ENCODE measurements at regions not wholly inside any gene's neighbourhood (a gene's known extent, or its start where the extent isn't known, plus 50 kb on each side); places are given as distances from the start of the nearest gene placed in this dataset.

DNA sequence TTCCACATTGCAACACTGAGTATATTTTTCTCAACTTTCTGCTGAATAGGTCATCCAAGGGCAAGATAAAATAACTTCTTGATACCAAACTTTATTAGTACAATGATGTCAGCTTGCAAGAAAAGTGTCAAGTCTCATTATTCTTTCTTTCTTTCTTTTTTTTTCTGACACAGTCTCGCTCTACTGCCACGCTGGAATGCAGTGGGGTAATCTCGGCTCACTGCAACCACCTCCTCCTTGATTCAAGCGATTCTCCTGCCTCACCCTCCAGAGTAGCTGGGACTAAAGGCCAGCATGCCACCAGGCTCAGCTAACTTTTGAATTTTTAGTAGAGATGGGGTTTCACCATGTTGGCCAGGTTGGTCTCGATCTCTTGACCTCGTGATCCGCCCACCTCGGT is 523.4 kb downstream of the FSCB start:
- DNase-seq = no peak

- DNase-seq = no peak
Measured at GRCh38 chr14:43981135-43981768, 525.8 kb downstream of the FSCB start.

DNA sequence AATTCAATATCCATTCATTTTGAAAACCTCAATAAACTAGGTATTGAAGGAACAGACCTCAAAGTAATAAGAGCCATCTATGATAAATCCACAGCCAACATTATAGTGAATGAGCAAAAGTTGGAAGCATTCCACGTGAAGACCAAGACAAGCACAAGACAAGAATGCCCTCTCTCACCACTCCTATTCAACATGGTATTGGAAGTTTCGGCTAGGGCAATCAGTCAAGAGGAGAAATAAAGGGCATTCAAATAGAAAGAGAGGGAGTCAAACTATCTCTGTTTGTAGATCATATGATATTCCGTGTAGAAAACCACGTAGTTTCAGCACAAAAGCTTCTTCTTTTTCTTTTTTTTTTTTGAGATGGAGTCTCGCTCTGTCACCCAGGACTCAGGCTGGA is 550.3 kb downstream of the FSCB start:
- DNase-seq = no peak

DNA sequence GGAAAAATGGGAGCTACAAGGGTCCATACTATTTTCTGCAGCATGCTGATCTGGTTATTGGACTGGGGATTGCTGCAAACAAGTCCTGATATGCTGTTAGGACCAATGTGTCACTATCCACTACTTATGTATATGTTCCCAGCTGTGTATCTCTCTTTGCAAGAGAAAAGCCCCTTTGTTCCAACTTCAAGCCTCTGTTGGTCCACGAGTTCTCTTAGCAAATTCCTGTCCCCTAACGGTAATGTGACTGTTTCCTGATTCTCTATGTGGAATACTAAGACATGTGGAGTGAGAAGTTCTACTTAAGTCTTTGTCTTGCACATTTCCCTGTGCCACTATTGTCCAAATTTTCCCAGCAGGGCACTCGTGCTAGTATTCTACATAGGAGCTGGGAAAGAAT is 557.7 kb downstream of the FSCB start:
- DNase-seq = no peak

DNA sequence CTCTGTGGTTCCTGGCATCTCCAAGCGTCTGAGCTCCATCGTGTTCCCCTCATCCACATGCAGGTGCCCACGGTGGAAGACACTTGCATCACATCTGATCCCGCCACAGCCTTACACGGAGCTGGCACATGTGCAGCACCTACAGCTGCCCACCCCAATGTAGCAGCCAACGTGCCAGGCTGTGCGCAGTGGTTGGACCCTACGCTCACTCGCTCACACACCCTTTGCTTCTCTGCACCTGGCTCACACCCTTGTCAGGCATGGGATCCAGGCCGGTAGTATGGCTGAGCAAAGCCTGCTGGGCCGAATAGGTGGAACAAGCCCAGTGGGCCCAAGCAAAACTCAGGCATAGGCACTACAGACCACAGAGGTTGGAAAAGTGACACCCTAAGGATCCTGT is 567.2 kb downstream of the FSCB start:
- DNase-seq = no peak

DNA sequence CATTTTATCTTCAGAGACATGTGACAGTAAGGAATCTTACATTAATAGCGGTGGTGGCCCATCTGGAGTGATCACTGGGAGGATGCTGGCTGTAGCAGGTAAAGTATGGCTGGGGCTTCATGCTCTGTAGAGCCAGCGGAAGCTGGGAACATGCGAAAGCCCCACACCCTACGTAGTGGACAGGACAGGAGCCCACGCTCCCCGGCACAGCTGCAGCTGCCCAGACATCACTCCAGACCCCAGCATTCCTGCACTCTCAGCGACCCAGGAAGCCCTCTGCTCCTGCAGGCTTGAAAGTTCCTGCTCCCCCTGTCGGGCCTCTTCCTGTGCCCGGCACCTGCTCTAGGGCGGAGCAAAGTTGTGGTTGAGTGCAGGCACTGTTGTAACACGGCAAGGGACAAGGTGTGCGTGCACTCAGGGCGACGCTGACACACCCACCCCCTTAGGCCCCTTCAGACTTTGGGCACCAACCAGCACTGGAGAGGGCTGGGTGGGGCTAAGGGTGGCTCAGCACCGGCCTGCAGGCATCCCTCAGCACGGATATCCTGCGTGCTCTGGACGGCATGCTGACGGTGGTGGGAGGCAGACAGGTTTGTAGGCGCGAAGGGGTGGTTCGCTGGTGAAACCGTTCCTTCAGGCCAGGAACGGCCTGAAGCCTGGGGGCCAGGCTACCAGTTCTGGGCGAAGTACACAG is 568.3 kb downstream of the FSCB start:
- DNase-seq = no peak

DNA sequence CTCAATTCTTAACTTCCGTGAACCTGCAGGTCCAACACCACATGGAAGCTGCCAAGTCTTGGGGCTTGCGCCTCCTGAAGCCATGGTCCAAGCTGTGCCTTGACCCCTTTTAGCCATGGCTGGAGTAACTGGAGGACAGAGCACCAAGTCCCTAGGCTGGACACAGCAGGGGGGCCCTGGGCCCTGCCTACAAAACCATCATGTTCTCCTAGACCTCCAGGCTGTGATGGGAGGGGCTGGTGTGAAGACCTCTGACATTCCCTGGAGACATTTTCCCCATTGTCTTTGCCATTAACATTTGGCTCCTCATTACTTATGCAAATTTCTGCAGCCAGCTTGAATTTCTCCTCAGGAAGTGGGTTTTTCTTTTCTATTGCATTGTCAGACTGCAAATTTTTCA is 570.1 kb downstream of the FSCB start:
- DNase-seq = no peak

GRCh38 chr14:43934102-43934501 is 573.0 kb downstream of the FSCB start:
- DNase-seq = no peak

DNA sequence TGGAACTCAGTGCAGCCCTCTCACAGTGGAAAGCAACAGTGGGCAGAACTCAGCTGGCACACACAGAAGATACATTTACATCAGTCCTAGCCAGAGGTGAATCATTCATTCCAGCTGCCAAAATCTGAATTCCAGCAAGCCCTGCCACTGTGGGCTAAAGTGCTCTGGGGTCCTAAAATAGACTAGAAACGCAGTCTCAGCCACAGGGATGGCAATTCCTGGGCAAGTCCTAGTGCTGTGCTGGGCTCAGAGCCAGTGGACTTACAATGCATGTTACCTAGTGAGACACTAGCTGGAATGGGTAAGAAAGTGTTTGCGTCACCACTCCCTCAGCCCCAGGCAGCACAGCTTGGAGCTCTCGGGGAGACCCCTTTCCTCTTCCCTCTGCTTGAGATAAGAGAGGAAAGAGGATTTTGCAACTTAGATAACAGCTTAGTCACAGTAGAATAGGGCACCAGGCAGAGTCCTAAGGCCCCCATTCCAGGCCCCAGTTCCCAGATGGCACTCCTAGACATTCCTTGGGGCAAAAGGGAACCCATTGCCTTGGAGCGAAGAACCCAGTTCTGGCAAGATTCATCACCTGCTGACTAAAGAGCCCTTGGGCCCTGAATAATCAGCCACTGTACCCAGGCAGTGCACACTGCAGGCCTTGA is 592.9 kb downstream of the FSCB start:
- no peak for DNase-seq

GRCh38 chr14:43903209-43903608 is 603.9 kb downstream of the FSCB start:
- no peak for DNase-seq

GRCh38 chr14:43901911-43902673 is 605.0 kb downstream of the FSCB start:
- DNase-seq = no peak

DNA sequence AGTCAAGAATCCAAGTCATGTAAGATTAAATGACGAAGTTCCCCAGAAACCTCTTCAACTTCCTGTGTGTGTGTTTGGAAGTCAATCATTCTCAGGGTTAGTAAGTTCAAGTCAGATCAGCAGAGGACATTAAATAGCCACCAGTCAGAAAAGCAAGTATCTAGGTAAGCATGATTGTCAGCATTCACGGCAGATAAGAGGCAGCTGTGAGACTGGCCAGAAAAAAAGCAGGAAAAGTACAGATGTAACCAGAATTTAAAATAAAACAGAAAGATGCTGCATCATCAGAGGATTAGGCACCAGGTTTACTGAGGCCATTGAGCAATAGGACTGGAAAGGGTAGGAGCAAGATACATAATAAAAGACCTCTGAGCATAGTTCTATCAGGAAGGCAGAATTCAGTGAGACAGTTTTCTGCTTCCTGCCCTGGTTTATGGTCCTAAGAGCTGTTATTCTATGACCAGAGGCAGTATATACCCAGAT is 606.9 kb downstream of the FSCB start:
- no peak for DNase-seq

- DNase-seq = no peak
Measured at GRCh38 chr14:43898687-43899086, 608.4 kb downstream of the FSCB start.

GRCh38 chr14:43896044-43896443 is 611.0 kb downstream of the FSCB start:
- no peak for DNase-seq

GRCh38 chr14:43894534-43894933 is 612.5 kb downstream of the FSCB start:
- peak; percentile 2 for DNase-seq

DNA sequence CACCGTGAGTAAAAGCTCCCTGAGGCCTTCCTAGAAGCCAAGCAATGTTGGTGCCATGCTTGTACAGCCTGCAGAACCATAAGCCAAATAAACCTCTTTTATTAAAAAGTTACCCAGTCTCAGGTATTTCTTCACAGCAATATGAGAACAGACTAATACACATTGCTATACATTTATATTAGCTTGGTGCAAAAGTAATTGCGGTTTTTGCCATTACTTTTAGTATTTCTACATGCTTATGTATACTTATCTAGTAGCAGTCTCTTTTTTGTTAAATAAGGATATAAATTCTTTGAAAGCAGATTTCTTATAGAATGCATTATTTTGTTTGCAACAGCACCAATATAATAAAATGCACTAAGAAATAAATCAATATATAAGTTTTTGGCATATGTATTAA is 619.6 kb downstream of the FSCB start:
- DNase-seq = no peak

DNA sequence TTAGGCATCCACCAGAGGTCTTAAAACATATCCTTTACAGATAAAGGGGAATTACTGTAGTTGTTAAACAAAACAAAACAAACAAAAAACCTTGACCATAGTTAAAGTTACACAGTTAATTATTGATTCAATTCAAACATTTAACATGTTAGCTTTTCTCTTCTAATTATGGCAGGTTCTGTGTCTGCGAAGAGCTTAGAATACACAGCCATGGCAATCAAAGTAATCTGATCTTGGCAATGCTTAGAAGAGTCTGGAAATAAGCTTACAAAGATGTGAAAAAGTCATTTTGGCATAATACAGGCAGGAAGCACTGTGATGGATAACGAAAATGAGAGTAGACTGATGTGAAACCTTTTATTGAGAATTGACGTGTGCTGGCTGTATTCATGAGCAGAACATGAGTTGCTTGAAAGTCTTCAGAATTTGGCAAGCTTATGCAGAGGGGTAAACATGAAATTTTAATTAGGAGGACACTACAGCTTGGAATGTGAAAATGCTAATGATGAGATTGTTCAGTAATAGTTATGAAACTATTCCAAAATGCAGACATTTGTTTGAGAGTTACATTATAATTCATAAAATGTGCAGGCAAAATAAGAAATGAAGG is 629.6 kb downstream of the FSCB start:
- DNase-seq = no peak

DNA sequence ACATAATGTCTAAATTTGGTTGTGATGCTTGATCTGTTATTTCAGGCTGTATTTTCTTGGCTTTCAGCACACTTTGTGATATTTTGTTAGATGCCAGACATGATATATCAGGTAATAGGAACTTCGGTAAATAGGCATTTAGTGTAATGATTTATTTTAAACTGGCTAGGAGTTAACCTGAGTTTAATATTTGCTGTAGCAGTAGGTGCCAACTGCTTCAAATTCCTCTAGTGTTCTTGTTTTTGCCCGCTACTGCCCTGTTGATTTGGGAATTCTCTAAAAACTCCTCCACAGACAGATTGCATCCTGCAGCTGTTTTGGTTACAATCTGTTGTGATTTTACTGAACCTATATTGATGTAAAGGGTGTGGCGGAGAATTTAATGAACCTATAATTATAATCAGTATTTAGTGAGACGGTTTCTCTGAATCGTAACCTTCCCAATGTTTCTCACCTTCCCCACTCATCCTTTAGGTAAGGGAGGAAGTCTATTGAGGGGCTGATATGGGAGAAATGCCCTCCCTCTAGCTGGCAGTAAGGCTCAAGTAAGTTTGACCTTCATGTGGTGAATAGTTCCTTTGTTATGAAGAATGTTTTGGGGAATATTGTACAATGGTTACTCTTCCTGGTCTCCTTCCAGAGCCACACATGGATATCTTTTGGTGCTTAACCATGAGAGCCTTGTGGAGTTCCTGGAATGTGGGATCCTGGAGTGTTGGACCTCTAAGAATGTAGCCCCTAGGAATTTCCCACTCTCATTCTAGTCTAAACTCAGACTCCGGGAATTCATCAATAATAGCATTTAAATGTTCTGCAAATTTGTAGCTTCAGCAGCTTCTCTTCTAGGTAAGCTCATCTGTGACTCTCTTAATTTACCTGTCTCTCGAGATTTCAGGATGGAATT is 634.1 kb downstream of the FSCB start:
- no peak for DNase-seq

DNA sequence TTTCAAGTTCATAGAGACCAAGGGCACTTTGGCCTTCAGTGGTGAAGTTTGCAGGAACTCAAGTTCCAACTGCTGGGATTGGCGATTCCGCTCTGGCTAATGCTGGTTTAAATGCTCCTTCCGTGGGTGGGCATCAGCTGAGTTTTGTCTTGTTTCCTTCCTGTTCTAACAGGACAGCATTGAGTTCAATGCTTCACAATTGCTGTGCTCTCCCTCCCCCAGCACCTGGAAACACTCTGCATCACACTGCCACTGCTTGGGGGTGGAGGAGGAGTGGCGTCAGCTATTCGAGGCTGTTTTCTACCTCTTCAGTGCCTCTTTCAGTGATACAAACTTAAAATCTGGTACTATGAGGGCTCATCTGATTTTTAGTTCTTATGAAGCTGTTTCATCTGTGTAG is 634.9 kb downstream of the FSCB start:
- no peak for DNase-seq

DNA sequence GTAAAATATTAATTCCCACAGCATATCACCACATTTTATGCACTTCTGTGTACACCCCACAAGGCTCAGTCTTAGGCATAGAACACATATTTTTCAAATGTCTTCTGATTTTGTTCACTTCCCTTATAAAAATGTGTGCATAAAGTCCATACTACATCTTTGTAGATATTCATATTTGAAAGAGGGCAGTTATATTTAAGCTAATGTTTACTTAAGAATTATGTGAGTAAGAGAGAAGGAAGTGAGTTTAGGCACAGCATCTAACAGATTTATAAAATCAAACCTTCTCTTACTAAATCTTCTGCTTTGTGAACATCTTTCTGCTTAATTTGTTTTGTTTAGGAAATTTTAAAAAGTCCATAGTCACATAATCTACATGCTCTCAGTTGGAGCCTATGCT is 648.1 kb downstream of the FSCB start:
- DNase-seq = no peak

- no peak for DNase-seq
Measured at GRCh38 chr14:43855556-43855955, 651.5 kb downstream of the FSCB start.

DNA sequence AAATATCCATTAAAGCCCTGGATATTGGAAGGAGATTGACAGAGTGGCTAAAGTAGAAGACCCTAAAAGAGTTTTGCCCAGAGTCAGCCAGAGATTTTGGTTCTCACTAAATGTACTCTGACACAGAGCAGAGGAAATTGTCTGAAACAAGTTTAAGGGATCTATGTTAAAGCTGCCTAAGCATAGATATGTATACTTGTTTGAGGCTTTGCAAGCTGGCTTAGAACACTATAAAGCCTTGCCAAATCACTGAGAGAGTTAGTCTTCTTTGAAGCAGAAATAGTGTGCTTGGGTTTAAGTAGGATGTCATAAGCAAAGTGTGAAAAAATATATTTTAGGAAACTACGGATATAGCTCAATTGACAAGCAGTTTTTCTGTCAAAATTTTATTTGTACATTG is 653.5 kb downstream of the FSCB start:
- DNase-seq = no peak
